Hippocampal formation (tissue), 2 donors: ENCODE measurements at regions not wholly inside any gene's neighbourhood (a gene's known extent, or its start where the extent isn't known, plus 50 kb on each side); places are given as distances from the start of the nearest gene placed in this dataset.
"Not testable (repeated sequence)": the region's sequence is repeated elsewhere in the genome, so short reads cannot be mapped to it uniquely, and the experiment has no call there.

Experiments
- DNase-seq, 2 donors: peaks; one replicate each; lab custom pipeline; 2025; lab: John Stamatoyannopoulos, UW

GRCh38 chrX:40245488-40246071 lies 147.8 kb upstream of the BCOR start:
- DNase-seq, result no peak

- DNase-seq, result no peak
Observed at GRCh38 chrX:40244980-40245379, 147.2 kb upstream of the BCOR start.

- no peak for DNase-seq
Observed at GRCh38 chrX:40243755-40244515, 146.2 kb upstream of the BCOR start.

GRCh38 chrX:40240844-40241243 lies 143.1 kb upstream of the BCOR start:
- no peak for DNase-seq

- DNase-seq, result no peak
Observed at GRCh38 chrX:40237731-40238178, 140.0 kb upstream of the BCOR start.

- no peak for DNase-seq
Observed at GRCh38 chrX:40230646-40231045, 132.9 kb upstream of the BCOR start.

- DNase-seq, result no peak
Observed at GRCh38 chrX:40227125-40227524, 129.4 kb upstream of the BCOR start.

- no peak for DNase-seq
Observed at GRCh38 chrX:40224658-40225057, 126.9 kb upstream of the BCOR start.

- not testable (repeated sequence) for DNase-seq
Observed at GRCh38 chrX:40222612-40223011, 124.9 kb upstream of the BCOR start.

- no peak for DNase-seq
Observed at GRCh38 chrX:40213092-40213491, 115.3 kb upstream of the BCOR start.

- no peak for DNase-seq
Observed at GRCh38 chrX:40209951-40210617, 112.3 kb upstream of the BCOR start.

- no peak for DNase-seq
Observed at GRCh38 chrX:40207626-40208025, 109.9 kb upstream of the BCOR start.

- no peak for DNase-seq
Observed at GRCh38 chrX:40205471-40205870, 107.7 kb upstream of the BCOR start.

GRCh38 chrX:40202456-40202855 lies 104.7 kb upstream of the BCOR start:
- DNase-seq, result no peak

GRCh38 chrX:40201329-40201885 lies 103.6 kb upstream of the BCOR start:
- no peak for DNase-seq

GRCh38 chrX:40199704-40200103 lies 101.9 kb upstream of the BCOR start:
- no peak for DNase-seq

GRCh38 chrX:40197071-40197470 lies 99.3 kb upstream of the BCOR start:
- DNase-seq, result no peak

- no peak for DNase-seq
Observed at GRCh38 chrX:40195368-40195767, 97.6 kb upstream of the BCOR start.

- DNase-seq, result no peak
Observed at GRCh38 chrX:40192196-40192595, 94.4 kb upstream of the BCOR start.

- DNase-seq, result no peak
Observed at GRCh38 chrX:40189637-40190036, 91.9 kb upstream of the BCOR start.

- no peak for DNase-seq
Observed at GRCh38 chrX:40188573-40189417, 91.0 kb upstream of the BCOR start.

- DNase-seq, result no peak
Observed at GRCh38 chrX:40184968-40185367, 87.2 kb upstream of the BCOR start.
